Endothelial cell of umbilical vein (primary cell): ENCODE measurements at regions not wholly inside any gene's neighbourhood (a gene's known extent, or its start where the extent isn't known, plus 50 kb on each side); places are given as distances from the start of the nearest gene placed in this dataset.

Source experiments
- CTCF ChIP-seq, 2 donors: IDR thresholded peaks; 1 replicate in 1 of 2; 2 replicates in 1 of 2; pipeline ENCODE4 v1.5.1; 2011; ENCODE audit warnings: low read length in 2 of 2, mild to moderate bottlenecking in 2 of 2, moderate library complexity in 2 of 2, control low read depth in 1 of 2, inconsistent platforms in 1 of 2, low read depth in 1 of 2; ENCODE audit not compliant: insufficient read depth in 1 of 2; ENCODE audit errors: extremely low read depth in 1 of 2
- EZH2 ChIP-seq: IDR thresholded peaks from 2 replicates; pipeline ENCODE4 v1.6.1; 2012; ENCODE audit warnings: borderline replicate concordance, low read depth, mild to moderate bottlenecking, moderate library complexity, low read length, inconsistent platforms; ENCODE audit not compliant: severe bottlenecking
- POLR2AphosphoS5 ChIP-seq: IDR thresholded peaks from 2 replicates; pipeline ENCODE4 v1.6.1; 2012; ENCODE audit warnings: low read depth, mild to moderate bottlenecking, control low read depth, low read length, moderate library complexity; ENCODE audit not compliant: insufficient read depth

- TF ChIP-seq CTCF (IDR thresholded peaks at IDR 0.05; ENCODE audit: extremely low read depth in 1 of 2, insufficient read depth in 1 of 2, low read depth in 1 of 2, low read length in 2 of 2) (no peak), EZH2 (no peak), POLR2AphosphoS5 (no peak)
Measured at GRCh38 chr9:135223831-135224230, 136.4 kb downstream of the OLFM1 start.
